ENCODE measurements at regions not wholly inside any gene's neighbourhood (a gene's known extent, or its start where the extent isn't known, plus 50 kb on each side); places are given as distances from the start of the nearest gene placed in this dataset.

DNA sequence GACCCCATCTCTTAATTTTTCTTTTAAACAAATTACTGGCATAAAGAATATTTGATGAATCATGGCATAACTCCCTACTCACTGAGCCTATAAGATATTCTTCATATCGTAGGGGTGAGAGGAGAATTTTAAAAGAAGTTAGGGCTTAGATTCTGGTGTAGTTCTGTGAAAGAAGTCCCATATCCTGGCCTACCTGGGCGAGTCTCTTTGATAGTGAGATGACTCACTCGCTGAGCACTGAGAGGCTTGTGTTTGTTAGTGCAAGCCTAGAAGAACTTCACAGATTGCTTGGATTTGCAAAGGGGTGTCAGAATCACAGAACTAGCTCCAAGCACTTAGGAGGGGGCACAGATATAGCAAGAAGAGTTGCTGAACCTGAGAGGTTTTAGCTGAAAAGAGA lies 133.8 kb upstream of the TMC3 start:
- in situ Hi-C loops (cut with HindIII; ENCODE audit: low pct_unique_long_range_greater_than_20kb, low sequenced_read_pairs), result no loop called here
- no peak for DNase-seq (ENCODE audit: low read depth, low spot score)

GRCh38 chr15:81506936-81507335 lies 132.9 kb upstream of the TMC3 start:
- DNase-seq (ENCODE audit: low read depth, low spot score), result no peak
- in situ Hi-C loops (cut with HindIII; ENCODE audit: low pct_unique_long_range_greater_than_20kb, low sequenced_read_pairs), result no loop called here

- in situ Hi-C loops (cut with HindIII; ENCODE audit: low pct_unique_long_range_greater_than_20kb, low sequenced_read_pairs), result no loop called here
Measured at GRCh38 chr15:81506071-81506470, 132.1 kb upstream of the TMC3 start.

DNA sequence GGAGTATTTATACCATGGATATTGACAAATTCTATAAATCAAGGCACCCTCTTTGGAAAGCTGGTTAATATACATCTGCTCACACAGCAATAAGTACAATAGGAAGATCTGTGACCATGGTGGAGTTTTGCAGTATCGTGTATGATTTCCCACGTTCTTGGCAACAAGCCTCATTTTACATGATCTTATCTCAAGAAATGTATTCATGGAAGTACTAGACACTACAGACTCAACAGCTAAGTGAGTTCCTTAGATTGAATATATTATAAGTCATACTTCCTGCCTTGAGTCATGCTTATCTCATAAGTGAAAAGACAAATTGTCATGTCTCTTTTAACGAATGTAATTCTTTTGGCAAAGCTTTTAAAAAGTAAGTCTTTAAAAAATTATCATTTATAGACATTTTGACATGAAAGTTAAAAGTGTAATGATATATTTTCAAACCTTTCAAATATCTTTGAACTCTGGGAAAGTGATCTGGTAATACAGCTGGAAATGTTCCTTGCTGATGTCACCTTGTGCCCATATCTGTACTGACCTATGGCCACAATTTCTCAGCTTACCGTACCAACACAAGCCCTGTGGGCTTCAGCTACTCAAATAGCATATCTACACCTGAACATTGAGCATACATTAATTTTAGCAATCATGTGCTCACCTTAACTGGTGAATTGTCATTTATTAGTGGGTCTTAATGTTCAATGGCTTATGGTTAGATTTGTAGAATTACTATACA lies 130.3 kb upstream of the TMC3 start:
- in situ Hi-C loops (cut with HindIII; ENCODE audit: low pct_unique_long_range_greater_than_20kb, low sequenced_read_pairs), result no loop called here

More at GRCh38 chr15:81506071-81506470, 132.1 kb upstream of the TMC3 start:
- DNase-seq (ENCODE audit: low read depth, low spot score), result no peak

DNA sequence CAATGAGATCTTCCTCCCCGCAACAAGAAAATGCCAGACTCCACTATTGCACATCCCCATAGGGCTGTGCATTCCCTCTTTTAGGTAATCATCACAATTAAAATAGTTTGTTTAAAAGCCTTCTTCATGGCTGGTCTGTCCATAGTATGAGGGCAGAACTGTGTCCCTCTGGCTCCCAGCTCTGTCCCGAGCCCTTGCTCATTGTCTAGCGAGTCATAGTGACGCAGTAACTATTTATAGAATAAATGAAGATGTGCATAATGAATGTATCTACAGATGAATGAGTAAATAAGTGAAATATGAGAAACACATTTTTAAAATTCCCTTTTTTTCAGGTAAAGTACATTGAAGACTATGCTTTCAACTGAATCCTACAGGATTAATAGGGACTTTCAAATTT lies 128.4 kb upstream of the TMC3 start:
- in situ Hi-C loops (cut with HindIII; ENCODE audit: low pct_unique_long_range_greater_than_20kb, low sequenced_read_pairs), result no loop called here
- no peak for DNase-seq (ENCODE audit: low read depth, low spot score)

More for the DNA sequence above, 130.3 kb upstream of the TMC3 start:
- DNase-seq (ENCODE audit: low read depth, low spot score), result peak; percentile 2

DNA sequence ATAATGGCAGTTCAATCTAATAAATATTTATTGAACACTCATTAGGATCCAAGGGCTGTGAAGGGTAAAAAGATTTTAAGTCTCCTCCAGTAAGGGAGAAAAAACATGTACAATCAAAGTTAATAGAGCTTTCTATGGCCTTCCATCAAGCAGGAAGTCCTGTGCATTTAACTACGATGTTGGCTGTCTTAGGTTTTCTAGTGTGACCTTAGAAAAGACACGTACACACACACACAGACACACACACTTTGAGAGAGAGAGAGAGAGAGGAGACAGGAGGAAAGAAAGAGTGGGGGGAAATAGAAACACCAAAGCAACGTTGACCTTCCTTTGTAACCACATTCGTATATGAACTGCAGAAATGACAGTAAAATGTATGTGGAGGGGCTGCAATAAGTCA lies 126.1 kb upstream of the TMC3 start:
- in situ Hi-C loops (cut with HindIII; ENCODE audit: low pct_unique_long_range_greater_than_20kb, low sequenced_read_pairs), result no loop called here
- no peak for DNase-seq (ENCODE audit: low read depth, low spot score)

DNA sequence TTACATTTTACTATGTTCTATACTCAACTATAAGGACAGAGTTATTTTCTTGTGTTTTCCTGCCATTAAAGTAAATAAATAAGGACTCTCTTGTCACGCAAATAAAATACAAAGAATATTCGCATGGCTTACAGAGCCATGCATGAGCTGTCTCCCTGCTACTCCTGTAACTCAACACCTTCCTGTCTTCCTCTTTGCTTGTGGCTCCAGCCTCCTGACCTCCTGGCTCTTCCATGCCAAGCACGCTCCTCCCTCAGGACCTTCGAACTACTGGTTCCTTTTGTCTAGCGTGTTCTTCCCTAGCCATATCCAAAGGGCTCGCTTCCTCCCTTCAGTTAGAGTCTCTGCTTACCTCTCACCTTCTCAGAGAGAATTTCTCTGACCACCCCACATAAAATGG lies 124.3 kb upstream of the TMC3 start:
- in situ Hi-C loops (cut with HindIII; ENCODE audit: low pct_unique_long_range_greater_than_20kb, low sequenced_read_pairs), result no loop called here
- no peak for DNase-seq (ENCODE audit: low read depth, low spot score)

- in situ Hi-C loops (cut with HindIII; ENCODE audit: low pct_unique_long_range_greater_than_20kb, low sequenced_read_pairs), result no loop called here
- no peak for DNase-seq (ENCODE audit: low read depth, low spot score)
Measured at GRCh38 chr15:81497238-81497637, 123.2 kb upstream of the TMC3 start.

- in situ Hi-C loops (cut with HindIII; ENCODE audit: low pct_unique_long_range_greater_than_20kb, low sequenced_read_pairs), result no loop called here
- DNase-seq (ENCODE audit: low read depth, low spot score), result no peak
Measured at GRCh38 chr15:81495780-81496467, 121.9 kb upstream of the TMC3 start.

DNA sequence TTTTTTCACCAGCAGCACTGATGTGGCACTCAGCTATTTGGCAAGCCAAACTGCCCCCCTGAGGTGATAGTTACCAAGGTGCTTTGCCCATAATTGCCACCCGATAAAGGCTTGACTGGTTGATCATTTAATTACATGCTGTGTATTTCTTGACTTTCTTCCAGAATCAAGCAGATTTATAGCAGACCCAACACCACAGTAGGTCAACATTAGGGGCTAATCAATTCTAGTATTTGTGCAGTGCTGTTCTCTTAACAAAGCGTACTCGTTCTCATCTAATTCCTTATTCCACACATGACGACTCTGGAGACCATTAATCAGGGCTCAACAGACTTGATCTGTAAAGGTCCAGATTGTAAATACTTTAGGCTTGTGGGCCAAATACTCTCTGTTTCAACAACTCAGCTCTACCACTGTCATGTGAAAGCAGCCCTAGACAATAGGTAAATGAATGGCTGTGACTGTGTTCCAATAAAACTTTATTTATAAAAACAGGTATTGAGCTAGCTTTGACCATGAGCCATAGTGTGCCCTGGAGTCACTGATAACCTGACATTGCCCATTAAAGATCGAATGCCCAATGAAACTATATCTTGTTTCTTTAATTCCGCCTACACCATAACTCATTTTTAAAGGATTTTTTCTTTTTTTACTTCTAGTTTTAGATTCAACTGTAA lies 119.1 kb upstream of the TMC3 start:
- in situ Hi-C loops (cut with HindIII; ENCODE audit: low pct_unique_long_range_greater_than_20kb, low sequenced_read_pairs), result no loop called here
- DNase-seq (ENCODE audit: low read depth, low spot score), result no peak

DNA sequence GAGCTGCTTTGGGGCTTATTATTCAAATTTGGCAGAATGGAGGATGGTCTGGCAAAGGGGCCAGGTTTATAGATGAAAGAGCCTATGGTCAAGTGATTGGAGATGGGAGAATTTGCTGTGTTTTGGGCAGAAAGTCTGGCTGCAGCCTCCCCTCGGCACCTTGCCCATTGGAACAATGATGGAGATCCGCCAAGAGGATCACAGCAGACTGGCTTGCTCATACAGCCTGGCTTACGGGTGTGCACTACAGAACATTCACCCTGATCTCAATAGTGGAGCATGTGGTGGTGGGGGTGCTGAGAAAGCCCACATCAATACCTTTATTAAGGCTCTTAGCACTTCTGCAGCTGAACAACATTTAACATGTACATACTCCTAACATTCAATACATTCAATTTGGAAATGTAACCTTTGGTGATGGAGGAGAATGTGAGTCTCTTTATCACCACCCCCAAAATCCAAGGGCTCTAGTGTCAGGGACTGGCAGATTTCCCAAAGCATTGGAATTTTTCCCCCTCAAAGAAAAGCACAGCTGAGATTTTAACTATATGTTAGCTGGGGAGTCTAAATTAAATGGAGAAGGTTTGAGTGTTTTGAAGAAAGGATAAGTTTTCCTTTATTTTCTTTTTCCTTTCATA lies 118.4 kb upstream of the TMC3 start:
- in situ Hi-C loops (cut with HindIII; ENCODE audit: low pct_unique_long_range_greater_than_20kb, low sequenced_read_pairs), result no loop called here

GRCh38 chr15:81491414-81492096 lies 117.5 kb upstream of the TMC3 start:
- in situ Hi-C loops (cut with HindIII; ENCODE audit: low pct_unique_long_range_greater_than_20kb, low sequenced_read_pairs), result no loop called here
- DNase-seq (ENCODE audit: low read depth, low spot score), result no peak

More for the DNA sequence above, 118.4 kb upstream of the TMC3 start:
- no peak for DNase-seq (ENCODE audit: low read depth, low spot score)

DNA sequence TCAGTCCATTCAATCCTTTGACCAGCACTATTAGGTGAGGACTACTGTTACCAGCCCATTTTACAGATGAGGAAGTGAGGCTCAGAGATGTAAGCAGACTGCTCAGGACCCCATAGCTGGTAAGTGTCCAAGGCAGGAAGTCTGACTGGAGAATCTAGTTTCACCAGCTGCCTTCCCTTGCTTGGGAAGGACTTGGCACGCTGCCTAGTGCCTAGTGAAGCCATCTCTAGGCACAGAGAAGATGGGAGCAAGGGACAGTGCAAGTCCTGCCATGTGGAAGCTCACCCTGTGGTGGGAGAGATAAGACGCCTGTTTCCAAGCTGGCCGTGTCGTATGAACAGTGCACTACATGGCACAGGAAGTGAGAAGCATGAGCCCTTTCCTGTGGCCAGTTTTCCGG lies 111.8 kb upstream of the TMC3 start:
- no peak for DNase-seq (ENCODE audit: low read depth, low spot score)
- in situ Hi-C loops (cut with HindIII; ENCODE audit: low pct_unique_long_range_greater_than_20kb, low sequenced_read_pairs), result no loop called here

GRCh38 chr15:81484086-81484955 lies 110.3 kb upstream of the TMC3 start:
- in situ Hi-C loops (cut with HindIII; ENCODE audit: low pct_unique_long_range_greater_than_20kb, low sequenced_read_pairs), result no loop called here

GRCh38 chr15:81483496-81483895 lies 109.5 kb upstream of the TMC3 start:
- no peak for DNase-seq (ENCODE audit: low read depth, low spot score)
- in situ Hi-C loops (cut with HindIII; ENCODE audit: low pct_unique_long_range_greater_than_20kb, low sequenced_read_pairs), result no loop called here

More at GRCh38 chr15:81484086-81484955, 110.3 kb upstream of the TMC3 start:
- no peak for DNase-seq (ENCODE audit: low read depth, low spot score)

- in situ Hi-C loops (cut with HindIII; ENCODE audit: low pct_unique_long_range_greater_than_20kb, low sequenced_read_pairs), result no loop called here
- DNase-seq (ENCODE audit: low read depth, low spot score), result no peak
Measured at GRCh38 chr15:81481346-81481745, 107.3 kb upstream of the TMC3 start.

GRCh38 chr15:81480645-81481053 lies 106.6 kb upstream of the TMC3 start:
- DNase-seq (ENCODE audit: low read depth, low spot score), result peak; percentile 84
- in situ Hi-C loops (cut with HindIII; ENCODE audit: low pct_unique_long_range_greater_than_20kb, low sequenced_read_pairs), result no loop called here

Data from SK-MEL-5 (cell line).